ENCODE measurements at regions not wholly inside any gene's neighbourhood (a gene's known extent, or its start where the extent isn't known, plus 50 kb on each side); places are given as distances from the start of the nearest gene placed in this dataset.

DNA sequence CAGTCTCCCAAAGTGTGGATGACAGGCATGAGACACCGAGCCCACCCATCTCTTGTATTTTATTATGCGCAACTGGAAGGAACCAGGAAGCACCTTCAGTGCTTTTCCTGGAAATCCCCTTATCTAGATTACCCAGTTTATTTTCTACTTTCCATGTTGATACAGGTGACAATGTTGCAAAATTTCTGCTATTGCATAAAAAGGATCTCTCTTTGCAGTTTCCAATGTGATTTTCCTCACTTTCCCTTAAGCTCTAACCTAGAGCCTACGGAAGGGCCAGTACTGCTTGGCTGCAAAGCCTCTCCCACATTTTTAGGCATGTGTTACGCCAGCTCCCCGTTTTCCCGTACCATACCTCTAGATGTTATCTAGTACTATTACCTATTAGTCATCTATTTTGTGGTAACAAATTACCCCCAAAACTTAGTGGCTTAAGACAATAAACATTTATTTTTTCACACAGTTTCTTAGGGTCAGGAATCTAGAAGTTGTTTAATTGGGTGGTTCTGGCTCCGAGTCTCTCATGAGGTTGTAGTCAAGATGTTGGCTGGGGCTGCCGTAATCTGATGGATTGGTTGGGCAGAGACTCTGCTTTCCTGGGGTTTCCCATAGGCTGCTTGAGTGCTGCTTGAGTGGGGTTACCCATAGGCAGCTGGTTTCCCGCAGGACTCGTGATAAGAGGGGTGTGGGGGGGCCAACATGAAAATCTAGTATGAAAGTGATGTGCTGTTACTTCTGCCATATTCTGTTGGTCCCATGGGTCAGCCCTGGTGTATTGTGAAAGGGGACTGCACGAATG is 131.5 kb upstream of the HNRNPU start:
- Histone ChIP-seq H3K9ac (ENCODE audit: low read depth, low read length) (no peak overlapping the region), H3K27me3 (ENCODE audit: control insufficient read depth, insufficient read depth, low read length) (no peaks in the 10 kb centered on the region), H3K4me1 (ENCODE audit: control insufficient read depth, insufficient read depth, low read length) (no peaks in the 10 kb centered on the region), H3K4me2 (ENCODE audit: low read length) (no peak overlapping the region), H3K9me3 (replicated peaks; ENCODE audit: low read length) (no peaks in the 10 kb centered on the region), H3K4me3 (ENCODE audit: low read length) (no peak overlapping the region), H3K36me3 (ENCODE audit: insufficient read depth, low read length) (no peaks in the 10 kb centered on the region)

DNA sequence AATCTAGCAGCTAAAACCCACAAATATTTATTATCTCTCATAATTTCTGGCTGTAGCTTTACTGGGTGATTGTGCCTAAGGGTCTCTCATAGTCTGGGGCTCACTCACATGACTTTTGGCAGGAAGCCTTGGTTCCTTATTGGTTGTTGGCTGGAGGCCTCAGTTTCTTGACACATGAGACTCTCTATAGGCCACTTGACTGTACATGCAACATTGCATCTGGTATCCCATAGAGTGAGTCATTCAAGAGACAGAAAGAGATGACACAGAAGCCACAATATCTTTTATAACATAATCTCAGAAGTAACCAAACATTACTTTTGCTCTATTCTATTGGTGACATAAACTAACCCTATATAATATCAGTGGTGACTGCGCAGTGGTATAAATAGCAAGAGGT is 128.5 kb upstream of the HNRNPU start:
- H3K9ac ChIP-seq (ENCODE audit: low read depth, low read length) = no peak overlapping the region
- H3K4me3 ChIP-seq (ENCODE audit: low read length) = no peak overlapping the region
- H3K9me3 ChIP-seq (replicated peaks; ENCODE audit: low read length) = no peaks in the 10 kb centered on the region
- no peaks in the 10 kb centered on the region for H3K36me3 ChIP-seq (ENCODE audit: insufficient read depth, low read length)
- H3K4me1 ChIP-seq (ENCODE audit: control insufficient read depth, insufficient read depth, low read length) = peaks cover 9% of the 10 kb centered on the region
- H3K4me2 ChIP-seq (ENCODE audit: low read length) = no peak overlapping the region
- no peaks in the 10 kb centered on the region for H3K27me3 ChIP-seq (ENCODE audit: control insufficient read depth, insufficient read depth, low read length)

DNA sequence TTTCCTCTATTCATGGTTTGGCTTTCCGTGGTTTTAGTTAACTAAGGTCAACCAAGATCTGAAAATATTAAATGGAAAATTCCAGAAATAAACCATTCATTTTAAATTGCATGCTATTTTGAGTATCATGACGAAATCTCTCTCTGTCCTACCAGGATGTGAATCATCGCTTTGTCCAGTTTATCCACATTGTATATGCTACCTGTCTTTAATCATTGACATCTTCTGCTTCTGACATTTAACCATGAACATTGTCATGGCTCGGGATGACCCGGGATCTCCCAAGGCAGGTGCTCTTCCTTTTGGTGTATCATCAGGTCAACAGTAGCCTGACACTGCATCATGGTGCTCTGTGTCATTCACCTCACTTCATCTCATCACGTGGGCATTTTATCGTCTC is 125.5 kb upstream of the HNRNPU start:
- H3K4me2 ChIP-seq (ENCODE audit: low read length) = no peak overlapping the region
- no peaks in the 10 kb centered on the region for H3K36me3 ChIP-seq (ENCODE audit: insufficient read depth, low read length)
- no peaks in the 10 kb centered on the region for H3K27me3 ChIP-seq (ENCODE audit: control insufficient read depth, insufficient read depth, low read length)
- no peak overlapping the region for H3K4me3 ChIP-seq (ENCODE audit: low read length)
- H3K4me1 ChIP-seq (ENCODE audit: control insufficient read depth, insufficient read depth, low read length) = peaks cover 9% of the 10 kb centered on the region
- no peak overlapping the region for H3K9ac ChIP-seq (ENCODE audit: low read depth, low read length)
- no peaks in the 10 kb centered on the region for H3K9me3 ChIP-seq (replicated peaks; ENCODE audit: low read length)

DNA sequence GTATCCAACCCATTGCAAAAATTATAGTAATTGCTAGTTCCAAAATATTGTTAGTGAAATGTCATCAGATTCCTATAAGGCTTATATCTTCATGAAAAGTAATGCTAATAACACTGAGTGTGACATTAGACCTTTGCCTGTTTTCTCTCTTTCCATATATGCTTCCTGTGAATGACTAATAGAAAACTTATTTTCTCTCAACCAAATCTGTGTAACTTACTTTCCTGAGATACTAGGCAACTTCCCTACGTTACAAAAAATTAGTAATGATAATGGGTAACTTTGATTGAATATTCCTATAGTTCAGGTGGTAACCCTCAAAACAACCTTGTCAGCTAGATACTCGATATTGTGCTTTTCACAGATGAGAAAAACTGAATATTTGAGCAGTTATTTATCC is 124.2 kb upstream of the HNRNPU start:
- Histone ChIP-seq H3K4me2 (ENCODE audit: low read length) (no peak overlapping the region), H3K36me3 (ENCODE audit: insufficient read depth, low read length) (no peaks in the 10 kb centered on the region), H3K9me3 (replicated peaks; ENCODE audit: low read length) (no peaks in the 10 kb centered on the region), H3K4me3 (ENCODE audit: low read length) (no peak overlapping the region), H3K27me3 (ENCODE audit: control insufficient read depth, insufficient read depth, low read length) (no peaks in the 10 kb centered on the region), H3K4me1 (ENCODE audit: control insufficient read depth, insufficient read depth, low read length) (peaks cover 9% of the 10 kb centered on the region), H3K9ac (ENCODE audit: low read depth, low read length) (no peak overlapping the region)

DNA sequence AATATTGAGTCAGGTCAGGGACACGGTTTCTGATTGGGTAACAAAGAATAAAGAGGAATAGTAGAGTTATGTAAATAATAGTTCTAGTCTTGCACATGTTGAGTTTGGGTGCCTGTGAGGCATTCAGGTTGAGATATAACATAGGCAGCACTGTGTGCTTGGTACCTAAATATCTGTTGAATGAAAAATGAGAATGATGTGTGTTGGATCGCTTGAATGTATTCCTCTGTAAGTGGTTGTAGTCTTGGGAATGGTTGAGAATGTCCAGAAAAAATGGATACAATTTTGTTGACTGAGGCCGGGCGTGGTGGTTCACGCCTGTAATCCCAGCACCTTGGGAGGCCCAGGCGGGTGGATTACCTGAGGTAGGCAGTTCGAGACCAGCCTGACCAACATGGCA is 116.3 kb upstream of the HNRNPU start:
- no peak overlapping the region for H3K4me2 ChIP-seq (ENCODE audit: low read length)
- no peak overlapping the region for H3K4me3 ChIP-seq (ENCODE audit: low read length)
- no peaks in the 10 kb centered on the region for H3K4me1 ChIP-seq (ENCODE audit: control insufficient read depth, insufficient read depth, low read length)
- no peak overlapping the region for H3K9ac ChIP-seq (ENCODE audit: low read depth, low read length)
- no peaks in the 10 kb centered on the region for H3K36me3 ChIP-seq (ENCODE audit: insufficient read depth, low read length)
- H3K9me3 ChIP-seq (replicated peaks; ENCODE audit: low read length) = no peaks in the 10 kb centered on the region
- no peaks in the 10 kb centered on the region for H3K27me3 ChIP-seq (ENCODE audit: control insufficient read depth, insufficient read depth, low read length)

DNA sequence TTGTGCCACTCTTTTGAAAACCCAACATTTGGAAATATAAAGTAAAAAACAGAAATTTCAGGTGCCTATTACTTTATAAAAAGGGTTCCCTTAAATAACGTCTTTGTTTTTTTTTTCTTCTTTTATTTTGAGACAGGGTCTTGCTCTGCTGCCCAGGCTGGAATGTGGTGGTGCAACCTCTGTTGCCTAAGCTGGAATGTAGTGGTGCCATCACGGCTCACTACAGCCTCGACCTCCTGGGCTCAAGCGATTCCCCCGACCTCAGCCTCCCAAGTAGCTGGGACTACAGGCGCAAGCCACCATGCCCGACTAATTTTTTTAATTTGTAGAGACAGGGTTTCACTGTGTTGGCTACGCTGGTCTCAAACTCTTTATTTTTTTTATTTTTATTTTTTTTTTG is 110.2 kb upstream of the HNRNPU start:
- H3K4me2 ChIP-seq (ENCODE audit: low read length) = no peak overlapping the region
- H3K4me1 ChIP-seq (ENCODE audit: control insufficient read depth, insufficient read depth, low read length) = peaks cover 6% of the 10 kb centered on the region
- no peaks in the 10 kb centered on the region for H3K36me3 ChIP-seq (ENCODE audit: insufficient read depth, low read length)
- H3K9me3 ChIP-seq (replicated peaks; ENCODE audit: low read length) = no peaks in the 10 kb centered on the region
- H3K4me3 ChIP-seq (ENCODE audit: low read length) = no peak overlapping the region
- no peaks in the 10 kb centered on the region for H3K27me3 ChIP-seq (ENCODE audit: control insufficient read depth, insufficient read depth, low read length)
- no peak overlapping the region for H3K9ac ChIP-seq (ENCODE audit: low read depth, low read length)

DNA sequence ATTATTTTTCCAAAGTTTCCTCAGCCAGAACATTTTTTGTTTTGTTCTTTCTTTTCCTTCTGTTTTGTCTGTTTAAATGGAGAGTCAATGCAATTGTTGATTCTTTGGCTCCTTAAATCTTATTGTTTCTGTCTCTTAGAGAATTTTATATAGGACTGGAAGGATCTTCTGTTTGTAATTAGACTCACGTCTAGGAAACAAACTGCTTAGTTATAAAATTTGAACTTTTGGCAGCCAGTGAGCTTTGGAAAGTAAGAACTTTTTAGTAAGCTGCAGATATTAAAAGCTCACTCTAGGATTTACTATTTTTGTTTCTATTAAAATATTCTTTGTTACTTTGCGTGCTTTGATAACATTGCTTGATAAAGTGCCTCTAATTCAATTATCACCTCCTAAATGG is 109.8 kb upstream of the HNRNPU start:
- Histone ChIP-seq H3K27me3 (ENCODE audit: control insufficient read depth, insufficient read depth, low read length) (no peaks in the 10 kb centered on the region), H3K4me1 (ENCODE audit: control insufficient read depth, insufficient read depth, low read length) (peaks cover 7% of the 10 kb centered on the region), H3K9me3 (replicated peaks; ENCODE audit: low read length) (no peaks in the 10 kb centered on the region), H3K4me2 (ENCODE audit: low read length) (no peak overlapping the region), H3K36me3 (ENCODE audit: insufficient read depth, low read length) (no peaks in the 10 kb centered on the region), H3K4me3 (ENCODE audit: low read length) (no peak overlapping the region), H3K9ac (ENCODE audit: low read depth, low read length) (no peak overlapping the region)

DNA sequence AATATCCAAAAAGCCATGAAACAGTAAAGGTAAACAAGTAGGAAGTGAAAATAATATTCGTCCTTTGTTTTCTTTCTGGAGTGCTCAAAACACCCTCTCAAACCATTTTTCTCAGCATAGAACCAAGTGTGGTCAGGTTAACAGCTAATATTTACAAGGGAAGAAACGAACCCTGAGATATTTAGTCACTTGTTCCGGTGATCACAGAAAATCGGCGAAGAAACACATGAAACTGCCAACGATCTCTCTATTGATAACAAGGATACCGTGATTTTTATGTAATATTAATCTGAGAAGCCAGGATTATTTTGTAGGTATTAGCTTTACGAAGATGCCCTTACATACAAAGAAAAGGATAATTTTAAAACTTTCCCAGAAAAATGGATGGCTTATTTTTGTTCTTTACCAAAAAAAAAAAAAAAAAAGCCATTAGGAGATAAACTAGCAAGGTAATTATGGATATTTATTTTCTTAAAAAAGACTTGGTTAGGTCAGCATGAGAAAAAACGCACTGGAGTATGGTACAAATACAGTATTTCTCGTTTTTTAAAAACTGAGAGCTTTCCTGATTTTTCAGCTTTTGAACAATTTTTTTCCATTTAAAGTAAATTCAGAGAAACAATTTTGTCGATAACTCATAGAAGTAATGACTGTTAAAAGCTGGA is 107.3 kb upstream of the HNRNPU start:
- Histone ChIP-seq H3K9ac (ENCODE audit: low read depth, low read length) (peak overlapping the region; percentile 98), H3K27me3 (ENCODE audit: control insufficient read depth, insufficient read depth, low read length) (no peaks in the 10 kb centered on the region), H3K4me2 (ENCODE audit: low read length) (peak overlapping the region; percentile 79), H3K9me3 (replicated peaks; ENCODE audit: low read length) (no peaks in the 10 kb centered on the region), H3K36me3 (ENCODE audit: insufficient read depth, low read length) (no peaks in the 10 kb centered on the region), H3K4me3 (ENCODE audit: low read length) (peak overlapping the region; percentile 79), H3K4me1 (ENCODE audit: control insufficient read depth, insufficient read depth, low read length) (peaks cover 17% of the 10 kb centered on the region)

DNA sequence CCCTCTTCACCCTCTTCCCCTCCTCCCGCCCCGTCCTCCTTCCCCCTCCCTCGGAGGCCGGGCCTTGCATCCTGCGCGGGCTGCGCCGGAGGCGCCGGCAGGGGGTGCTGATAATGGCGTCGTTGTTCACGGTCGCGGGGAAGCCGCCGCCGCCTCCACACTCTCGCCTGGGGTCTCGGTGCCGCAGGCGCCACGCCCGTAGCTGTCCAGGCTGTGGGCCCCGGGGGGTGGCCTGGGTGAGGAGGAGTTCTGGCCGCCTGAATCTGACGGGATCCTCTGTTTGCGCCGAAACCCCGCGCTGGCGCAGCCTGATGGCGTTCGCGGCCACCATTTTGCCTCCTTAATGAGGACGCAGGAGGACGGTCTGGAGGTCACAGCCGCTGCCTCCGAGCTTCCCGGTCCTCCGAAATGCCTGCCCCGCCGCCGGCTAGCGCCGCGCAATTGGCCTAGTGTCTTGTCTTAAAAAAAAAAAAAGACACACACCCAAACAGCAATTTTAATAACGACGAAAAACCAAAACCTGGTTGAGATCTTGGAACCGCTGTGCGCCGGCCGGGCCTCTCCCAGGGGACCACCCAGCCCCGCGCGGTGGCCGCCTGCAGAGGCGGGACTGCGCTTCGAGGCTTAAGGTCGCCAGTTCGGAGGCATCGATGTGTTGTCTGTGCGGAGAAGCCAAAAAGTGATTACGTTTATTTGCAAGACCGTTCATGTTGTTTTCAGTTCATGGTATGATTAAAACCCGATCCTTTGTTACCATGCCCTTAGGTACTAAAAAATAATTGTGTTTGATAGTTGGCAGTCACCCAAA is 106.6 kb upstream of the HNRNPU start:
- Histone ChIP-seq H3K27me3 (ENCODE audit: control insufficient read depth, insufficient read depth, low read length) (no peaks in the 10 kb centered on the region), H3K9me3 (replicated peaks; ENCODE audit: low read length) (no peaks in the 10 kb centered on the region), H3K9ac (ENCODE audit: low read depth, low read length) (peak overlapping the region; percentile 98), H3K4me2 (ENCODE audit: low read length) (peak overlapping the region; percentile 79), H3K4me3 (ENCODE audit: low read length) (peak overlapping the region; percentile 79), H3K4me1 (ENCODE audit: control insufficient read depth, insufficient read depth, low read length) (peaks cover 17% of the 10 kb centered on the region), H3K36me3 (ENCODE audit: insufficient read depth, low read length) (no peaks in the 10 kb centered on the region)

DNA sequence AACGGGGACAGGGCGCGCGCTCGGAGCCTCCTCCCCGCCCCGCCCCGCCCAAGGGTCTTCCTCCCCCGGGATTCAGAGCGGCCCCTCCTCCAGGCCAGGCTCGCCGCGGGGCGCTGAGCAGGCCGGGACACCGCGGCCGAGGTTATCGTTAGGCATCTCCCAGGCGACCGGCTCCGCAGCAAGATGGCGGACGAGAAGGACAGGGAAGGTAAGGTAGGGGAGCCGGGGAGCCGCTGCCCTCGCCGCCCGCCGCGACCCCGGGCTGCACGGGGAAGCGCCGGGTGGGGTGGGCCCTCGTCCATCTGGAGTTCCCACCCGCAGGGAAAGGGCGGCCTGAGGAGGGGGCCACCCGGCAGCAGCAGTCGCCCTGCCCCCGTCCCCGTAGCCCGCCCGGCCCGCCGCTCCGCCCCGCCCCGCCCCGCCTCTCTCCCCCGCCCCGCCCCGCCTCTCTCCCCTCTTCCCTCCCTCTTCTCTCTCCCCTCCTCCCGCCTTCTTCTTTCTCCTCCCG is 105.9 kb upstream of the HNRNPU start:
- peaks cover 19% of the 10 kb centered on the region for H3K4me1 ChIP-seq (ENCODE audit: control insufficient read depth, insufficient read depth, low read length)
- H3K9me3 ChIP-seq (replicated peaks; ENCODE audit: low read length) = no peaks in the 10 kb centered on the region
- H3K9ac ChIP-seq (ENCODE audit: low read depth, low read length) = peak overlapping the region; percentile 98
- H3K36me3 ChIP-seq (ENCODE audit: insufficient read depth, low read length) = no peaks in the 10 kb centered on the region
- peak overlapping the region; percentile 79 for H3K4me3 ChIP-seq (ENCODE audit: low read length)
- H3K27me3 ChIP-seq (ENCODE audit: control insufficient read depth, insufficient read depth, low read length) = no peaks in the 10 kb centered on the region
- peak overlapping the region; percentile 92 for H3K4me2 ChIP-seq (ENCODE audit: low read length)

Data from skeletal muscle satellite cell (primary cell).